ENCODE measurements at regions not wholly inside any gene's neighbourhood (a gene's known extent, or its start where the extent isn't known, plus 50 kb on each side); places are given as distances from the start of the nearest gene placed in this dataset.

DNA sequence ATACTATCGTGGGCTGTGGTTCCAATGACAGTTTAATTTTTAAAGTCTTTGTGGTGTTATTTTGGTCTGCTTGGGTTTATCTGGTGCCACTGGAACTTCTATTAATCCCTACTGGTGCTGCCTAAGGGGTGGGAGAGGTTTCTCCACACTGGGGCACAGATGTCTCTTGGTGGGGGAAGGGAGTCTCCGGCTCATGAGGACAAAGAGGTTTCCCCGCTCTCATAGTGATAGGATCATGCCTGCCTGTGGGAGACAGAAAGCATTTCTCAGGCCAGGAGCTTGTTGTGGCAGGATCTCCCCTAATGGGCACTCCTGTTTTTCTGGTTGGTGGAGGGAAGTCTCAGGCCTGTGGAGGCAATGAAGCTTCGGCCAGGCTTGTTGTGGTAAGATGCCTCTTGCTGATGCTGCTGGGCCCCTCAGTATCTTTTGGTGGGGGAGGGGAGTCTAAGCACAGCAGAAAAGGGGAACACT, 84.3 kb upstream of the THRB start:
- WGBS, 2 experiments (ENCODE audit: extremely low coverage in 2 of 2, insufficient read length in 1 of 2), result no CpG with 5 or more reads among the region's 4 CpGs
- H3K4me3 ChIP-seq (ENCODE audit: insufficient read depth, low read depth, low read length), result no peak overlapping the region
- H4K91ac ChIP-seq (ENCODE audit: insufficient read depth, low read depth, low read length), result no peak overlapping the region
- no peak overlapping the region for H2BK15ac ChIP-seq (ENCODE audit: low read depth, low read length)
- H2AK5ac ChIP-seq (ENCODE audit: low read depth, low read length), result no peak overlapping the region
- no peak overlapping the region for H2BK120ac ChIP-seq (ENCODE audit: low read depth, low read length)
- no peak overlapping the region for H3K9ac ChIP-seq (ENCODE audit: low read depth, low read length)
- no peak overlapping the region for H3K4ac ChIP-seq (ENCODE audit: low read depth, low read length)
- H3K27me3 ChIP-seq (ENCODE audit: control insufficient read depth, insufficient read depth, low read length), result no peaks in the 10 kb centered on the region
- no peak for ATAC-seq (ENCODE audit: low read depth)
- H3K4me2 ChIP-seq (ENCODE audit: low read depth, low read length), result no peak overlapping the region
- BruUV-seq (replicated peaks), result no TSS peak
- TF ChIP-seq MXI1 (IDR thresholded peaks at IDR 0.05; ENCODE audit: borderline replicate concordance, low read depth, low read length) (no peak), NFE2L2 (IDR thresholded peaks at IDR 0.05; ENCODE audit: low read depth, low read length) (no peak), MAFK (IDR thresholded peaks at IDR 0.05; ENCODE audit: low read depth, low read length) (no peak), RFX5 (IDR thresholded peaks at IDR 0.05; ENCODE audit: low read depth, low read length) (no peak), FOS (IDR thresholded peaks at IDR 0.05; ENCODE audit: low read depth, low read length) (no peak), RCOR1 (IDR thresholded peaks at IDR 0.05; ENCODE audit: insufficient replicate concordance, low read length) (no peak), CHD1 (IDR thresholded peaks at IDR 0.05; ENCODE audit: low read depth, low read length) (no peak), BHLHE40 (IDR thresholded peaks at IDR 0.05; ENCODE audit: low read depth, low read length) (no peak), POLR2A (IDR thresholded peaks at IDR 0.05; ENCODE audit: low read depth, low read length) (no peak), MAZ (IDR thresholded peaks at IDR 0.05; ENCODE audit: borderline replicate concordance, low read depth, low read length) (no peak), CEBPB (IDR thresholded peaks at IDR 0.05; ENCODE audit: low read depth, low read length) (no peak), SMC3 (IDR thresholded peaks at IDR 0.05; ENCODE audit: low read depth, low read length) (no peak), RAD21 (IDR thresholded peaks at IDR 0.05; ENCODE audit: low read length) (no peak), ELK1 (IDR thresholded peaks at IDR 0.05; ENCODE audit: borderline replicate concordance, low read depth, low read length) (no peak)
- TF ChIP-seq, protein P1, sequence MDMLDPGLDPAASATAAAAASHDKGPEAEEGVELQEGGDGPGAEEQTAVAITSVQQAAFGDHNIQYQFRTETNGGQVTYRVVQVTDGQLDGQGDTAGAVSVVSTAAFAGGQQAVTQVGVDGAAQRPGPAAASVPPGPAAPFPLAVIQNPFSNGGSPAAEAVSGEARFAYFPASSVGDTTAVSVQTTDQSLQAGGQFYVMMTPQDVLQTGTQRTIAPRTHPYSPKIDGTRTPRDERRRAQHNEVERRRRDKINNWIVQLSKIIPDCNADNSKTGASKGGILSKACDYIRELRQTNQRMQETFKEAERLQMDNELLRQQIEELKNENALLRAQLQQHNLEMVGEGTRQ (IDR thresholded peaks at IDR 0.05; ENCODE audit: low read depth, low read length), result no peak
- TF ChIP-seq, protein P2, sequence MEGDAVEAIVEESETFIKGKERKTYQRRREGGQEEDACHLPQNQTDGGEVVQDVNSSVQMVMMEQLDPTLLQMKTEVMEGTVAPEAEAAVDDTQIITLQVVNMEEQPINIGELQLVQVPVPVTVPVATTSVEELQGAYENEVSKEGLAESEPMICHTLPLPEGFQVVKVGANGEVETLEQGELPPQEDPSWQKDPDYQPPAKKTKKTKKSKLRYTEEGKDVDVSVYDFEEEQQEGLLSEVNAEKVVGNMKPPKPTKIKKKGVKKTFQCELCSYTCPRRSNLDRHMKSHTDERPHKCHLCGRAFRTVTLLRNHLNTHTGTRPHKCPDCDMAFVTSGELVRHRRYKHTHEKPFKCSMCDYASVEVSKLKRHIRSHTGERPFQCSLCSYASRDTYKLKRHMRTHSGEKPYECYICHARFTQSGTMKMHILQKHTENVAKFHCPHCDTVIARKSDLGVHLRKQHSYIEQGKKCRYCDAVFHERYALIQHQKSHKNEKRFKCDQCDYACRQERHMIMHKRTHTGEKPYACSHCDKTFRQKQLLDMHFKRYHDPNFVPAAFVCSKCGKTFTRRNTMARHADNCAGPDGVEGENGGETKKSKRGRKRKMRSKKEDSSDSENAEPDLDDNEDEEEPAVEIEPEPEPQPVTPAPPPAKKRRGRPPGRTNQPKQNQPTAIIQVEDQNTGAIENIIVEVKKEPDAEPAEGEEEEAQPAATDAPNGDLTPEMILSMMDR (conservative IDR thresholded peaks at IDR 0.05; ENCODE audit: low read depth, low read length), result no peak
- H3K27ac ChIP-seq (ENCODE audit: insufficient read depth, low read length), result no peak overlapping the region
- dilution Hi-C loops (cut with HindIII; ENCODE audit: low sequenced_read_pairs, unreplicated experiment), result no loop called here
- no peak overlapping the region for H3K56ac ChIP-seq (ENCODE audit: extremely low read depth, insufficient read depth, low read length)
- DNase-seq, result no peak
- no peak overlapping the region for H4K5ac ChIP-seq (ENCODE audit: low read depth, low read length)
- intact Hi-C loops (cut with micrococcal nuclease), result no loop called here
- no peaks in the 10 kb centered on the region for H3K79me1 ChIP-seq (ENCODE audit: low read depth in 1 of 2, low read length in 2 of 2)
- no peak overlapping the region for H3K14ac ChIP-seq (replicated peaks; ENCODE audit: low read depth, low read length)
- no peak overlapping the region for H3K18ac ChIP-seq (ENCODE audit: low read depth, low read length)
- in situ Hi-C loops (cut with MboI; ENCODE audit: low sequenced_read_pairs), result no loop called here
- H4K8ac ChIP-seq (ENCODE audit: low read depth in 2 of 2, low read length in 2 of 2), result no peak overlapping the region
- ChIA-PET CTCF (interaction anchor here (0.8 kb wide), 1 partner anchor 12 kb away, joined by 3 read pairs; no protein-coding TSS in a partner anchor), POLR2A (ENCODE audit: unreplicated experiment) (no interaction called here)
- H3K9me1 ChIP-seq (ENCODE audit: insufficient read depth, low read length), result no peaks in the 10 kb centered on the region
- H2BK20ac ChIP-seq (ENCODE audit: low read depth, low read length), result no peak overlapping the region
- 0 out of 2 replicates have a peak, but pooled peaks cover 2% of the 10 kb centered on the region for H3K9me3 ChIP-seq (ENCODE audit: control insufficient read depth, insufficient read depth, low read length)
- no peak overlapping the region for H2BK5ac ChIP-seq (ENCODE audit: low read depth, low read length, poor library complexity, severe bottlenecking)
- H2AFZ ChIP-seq (replicated peaks; ENCODE audit: low read length, poor library complexity), result no peak overlapping the region
- H3K23ac ChIP-seq (ENCODE audit: low read depth, low read length), result no peak overlapping the region
- H3K4me1 ChIP-seq (ENCODE audit: control insufficient read depth, insufficient read depth, low read length), result no peaks in the 10 kb centered on the region
- no peaks in the 10 kb centered on the region for H3K36me3 ChIP-seq (ENCODE audit: control insufficient read depth, insufficient read depth, low read length)
- H4K20me1 ChIP-seq (ENCODE audit: insufficient read depth, low read length), result no peaks in the 10 kb centered on the region
- no peak overlapping the region for H2AK9ac ChIP-seq (replicated peaks; ENCODE audit: low read depth, low read length, poor library complexity)
